ENCODE measurements at regions not wholly inside any gene's neighbourhood (a gene's known extent, or its start where the extent isn't known, plus 50 kb on each side); places are given as distances from the start of the nearest gene placed in this dataset.
A peak's percentile ranks its signal among the peaks of the same experiment; 100 is the strongest.
"Not testable (repeated sequence)": the region's sequence is repeated elsewhere in the genome, so short reads cannot be mapped to it uniquely, and the experiment has no call there.

DNA sequence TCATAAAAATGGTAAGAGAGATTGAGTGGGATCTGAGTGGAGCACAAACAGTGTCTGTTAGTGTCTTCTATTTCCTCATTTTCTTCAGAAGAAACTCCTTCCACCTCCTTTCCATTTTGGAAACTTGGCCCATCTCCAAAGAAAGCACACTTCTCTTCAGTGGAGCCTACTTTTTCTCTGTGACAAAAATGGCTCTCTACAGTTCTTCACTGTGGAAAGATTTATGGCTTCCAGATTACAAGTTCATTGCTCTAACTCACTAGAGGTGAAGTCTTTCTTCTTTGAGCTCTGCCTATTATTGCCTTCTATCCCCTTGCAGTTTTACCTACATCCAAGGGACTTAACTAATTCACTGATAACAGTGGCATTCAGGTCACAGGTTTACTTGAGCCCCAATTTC is 325.8 kb downstream of the ANTXR2 start:
- no peak for DNase-seq (ENCODE audit: low read depth in 2 of 2)

DNA sequence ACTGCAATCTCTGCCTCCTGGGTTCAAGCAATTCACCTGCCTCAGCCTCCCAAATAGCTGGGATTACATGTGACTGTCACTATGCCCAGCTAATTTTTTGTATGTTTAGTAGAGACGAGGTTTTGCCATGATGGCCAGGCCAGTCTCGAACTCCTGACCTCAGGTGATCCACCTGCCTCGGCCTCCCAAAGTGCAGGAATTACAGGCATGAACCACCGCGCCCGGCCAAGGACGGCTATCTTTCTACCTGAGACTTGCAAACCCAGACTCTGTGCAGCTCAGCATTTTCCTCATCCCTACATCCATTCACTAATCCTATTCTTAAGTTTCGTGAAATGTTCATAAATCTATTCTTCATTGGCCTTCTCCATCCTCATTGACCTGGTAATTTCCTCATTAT is 330.0 kb downstream of the ANTXR2 start:
- no peak for DNase-seq (ENCODE audit: low read depth in 2 of 2)

DNA sequence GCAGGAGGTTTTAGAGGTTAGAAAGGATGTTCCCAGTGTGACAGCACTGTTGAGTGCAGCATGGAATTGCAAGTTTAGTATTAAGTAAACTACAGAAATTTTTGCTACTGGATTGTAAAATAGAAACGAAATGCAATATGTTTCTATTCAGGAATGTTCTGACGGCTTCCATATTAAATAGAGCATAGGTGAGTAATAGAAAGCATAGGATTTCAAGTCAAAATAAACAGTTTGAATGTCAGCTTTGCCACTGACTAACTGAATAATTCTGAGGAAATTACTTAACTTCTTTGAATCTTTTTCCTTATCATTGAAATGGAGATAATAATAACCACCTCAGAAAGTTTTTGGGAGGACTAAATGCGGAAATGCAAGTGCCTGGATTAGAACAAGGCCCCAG is 331.9 kb upstream of the GK2 start:
- DNase-seq (ENCODE audit: low read depth in 2 of 2): no peak

DNA sequence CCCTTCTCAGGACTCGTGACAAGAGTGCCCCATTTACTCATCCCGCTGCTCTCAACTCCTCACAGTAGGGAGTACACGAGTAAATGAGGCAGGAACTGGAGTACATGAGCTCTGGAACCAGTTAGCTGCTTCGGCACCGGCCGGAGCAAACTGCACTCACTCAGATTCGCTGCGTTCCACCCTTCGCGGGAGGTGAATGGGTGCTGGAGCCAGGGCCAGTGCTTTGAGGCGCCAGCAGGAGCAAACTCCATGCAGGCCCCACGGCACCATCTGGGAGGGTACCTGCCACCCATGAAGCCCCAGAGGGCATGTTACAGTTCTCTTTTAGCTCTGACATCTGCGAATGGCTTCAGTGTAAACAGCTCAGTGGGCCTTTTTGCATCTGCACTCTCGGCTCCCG is 315.5 kb upstream of the GK2 start:
- DNase-seq (ENCODE audit: low read depth in 2 of 2): no peak

DNA sequence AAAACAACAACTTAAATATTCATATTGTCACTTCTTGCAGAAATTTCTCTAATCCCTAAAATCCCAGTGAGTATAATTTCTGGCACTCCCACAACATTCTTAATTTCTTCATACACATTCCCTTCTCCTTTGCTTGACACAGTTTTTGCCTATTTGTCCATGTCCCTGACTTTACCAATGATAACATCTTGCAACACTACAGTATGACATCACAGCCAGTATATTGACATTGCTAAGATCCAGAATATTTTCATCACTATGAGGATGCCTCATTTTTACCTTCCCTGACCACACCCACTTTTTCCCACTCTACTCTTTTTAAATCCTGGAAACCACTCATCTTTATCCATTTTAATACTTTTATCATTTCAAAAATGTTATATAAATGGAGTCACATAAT is 292.3 kb upstream of the GK2 start:
- no peak for DNase-seq (ENCODE audit: low read depth in 2 of 2)

DNA sequence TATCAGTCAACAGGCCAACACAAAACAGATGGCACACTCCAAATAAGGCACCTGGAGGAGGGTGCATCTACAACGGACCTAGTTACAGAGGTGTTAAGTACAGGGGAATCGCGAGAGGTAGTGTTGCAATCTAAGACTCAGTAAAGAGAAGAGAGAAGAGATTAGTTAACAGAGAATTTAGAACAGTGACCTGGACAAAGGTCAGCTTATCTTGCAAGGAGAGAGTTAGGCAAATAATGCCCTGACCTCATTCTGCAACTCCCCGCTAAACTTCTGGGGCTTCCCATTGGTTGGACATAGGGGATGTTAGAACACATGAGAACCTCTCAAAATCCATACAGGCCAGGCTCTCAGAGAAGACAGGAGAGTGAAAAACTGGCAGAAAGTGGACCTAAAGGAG is 289.4 kb upstream of the GK2 start:
- no peak for DNase-seq (ENCODE audit: low read depth in 2 of 2)

DNA sequence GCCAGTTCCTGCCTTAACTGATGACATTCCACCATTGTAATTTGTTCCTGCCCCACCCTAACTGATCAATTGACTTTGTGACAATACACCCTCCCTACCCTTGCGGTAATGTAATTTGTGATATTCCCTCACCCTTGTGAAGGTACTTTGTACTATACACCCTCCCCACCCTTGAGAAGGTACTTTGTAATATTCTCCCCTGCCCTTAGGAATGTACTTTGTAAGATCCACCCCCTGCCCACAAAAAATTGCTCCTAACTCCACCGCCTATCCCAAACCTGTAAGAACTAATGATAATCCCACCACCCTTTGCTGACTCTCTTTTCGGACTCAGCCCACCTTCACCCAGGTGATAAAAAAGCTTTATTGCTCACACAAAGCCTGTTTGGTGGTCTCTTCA is 288.5 kb upstream of the GK2 start:
- DNase-seq (ENCODE audit: low read depth in 2 of 2): not testable (repeated sequence)

DNA sequence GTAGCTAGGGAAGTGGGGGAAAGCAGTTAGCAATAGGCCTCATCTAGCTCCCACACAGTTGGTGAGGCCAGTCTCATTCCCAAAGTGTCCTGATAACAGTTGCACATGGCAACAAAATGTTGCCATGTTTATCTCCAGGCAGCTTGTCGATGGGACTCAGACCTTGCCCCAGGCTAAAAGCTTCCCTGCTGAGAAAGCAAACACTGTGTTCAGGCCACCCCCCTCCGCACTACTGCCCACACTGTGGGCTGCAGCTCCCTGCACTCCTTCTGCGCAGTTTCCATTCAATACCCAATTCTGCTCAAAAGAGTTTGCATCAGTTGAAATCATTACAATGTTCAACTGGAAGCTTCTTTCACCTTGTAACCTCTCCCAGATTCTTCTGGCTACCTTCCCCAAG is 287.8 kb upstream of the GK2 start:
- DNase-seq (ENCODE audit: low read depth in 2 of 2): no peak

DNA sequence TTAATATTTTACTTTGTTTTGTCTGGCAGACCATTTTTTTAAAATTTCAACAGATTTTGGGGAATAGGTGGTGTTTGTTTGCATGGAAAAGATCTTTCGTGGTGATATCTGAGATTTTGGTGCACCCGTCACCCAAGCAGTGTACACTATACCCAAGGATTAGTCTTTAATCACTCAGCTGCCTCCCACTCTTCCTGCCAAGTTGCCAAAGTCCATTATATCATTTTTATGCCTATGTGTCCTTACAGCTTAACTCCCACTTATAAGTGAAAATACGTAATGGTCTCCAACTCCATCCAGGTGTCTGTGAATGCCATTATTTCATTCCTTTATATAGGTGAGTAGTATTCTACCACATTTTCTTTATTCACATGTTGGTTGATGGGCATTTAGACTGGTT is 281.7 kb upstream of the GK2 start:
- DNase-seq (ENCODE audit: low read depth in 2 of 2): no peak

DNA sequence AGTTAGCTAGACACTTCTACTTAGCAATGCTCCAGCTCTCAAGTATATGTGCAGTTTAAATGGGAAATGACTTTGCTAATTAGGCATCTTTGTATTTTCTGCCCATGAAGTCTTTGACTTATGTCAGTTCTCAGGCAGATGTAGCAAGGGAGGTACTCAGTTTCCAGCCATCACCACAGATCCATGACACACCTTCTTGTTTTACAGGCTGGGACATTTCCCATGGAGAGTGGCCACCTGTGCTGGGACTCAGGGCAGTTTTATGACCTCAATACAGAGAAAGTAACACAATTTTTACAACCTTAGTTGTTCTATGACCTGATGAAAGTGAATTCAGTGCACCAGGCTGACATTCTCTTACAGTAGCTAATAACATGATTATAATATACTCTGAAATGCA is 280.7 kb upstream of the GK2 start:
- no peak for DNase-seq (ENCODE audit: low read depth in 2 of 2)

DNA sequence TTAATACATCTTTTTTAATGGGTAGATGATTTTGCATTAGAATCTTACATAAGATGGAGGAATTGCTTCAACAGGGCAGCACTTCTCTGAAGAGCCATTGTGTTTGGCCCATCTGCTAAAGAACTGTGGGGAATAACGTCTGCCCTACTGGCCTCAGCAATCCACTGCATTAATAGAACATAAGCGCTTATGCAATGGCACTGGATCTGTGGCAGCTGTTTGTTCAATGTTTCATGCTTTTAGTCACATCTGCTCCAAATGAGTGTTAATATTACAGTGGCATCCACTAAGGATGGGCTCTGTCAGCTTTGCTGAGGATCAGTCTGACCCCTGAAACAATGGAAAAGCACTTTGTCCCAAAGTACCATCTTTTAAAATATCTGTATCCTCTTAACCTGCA is 279.0 kb upstream of the GK2 start:
- DNase-seq (ENCODE audit: low read depth in 2 of 2): no peak

DNA sequence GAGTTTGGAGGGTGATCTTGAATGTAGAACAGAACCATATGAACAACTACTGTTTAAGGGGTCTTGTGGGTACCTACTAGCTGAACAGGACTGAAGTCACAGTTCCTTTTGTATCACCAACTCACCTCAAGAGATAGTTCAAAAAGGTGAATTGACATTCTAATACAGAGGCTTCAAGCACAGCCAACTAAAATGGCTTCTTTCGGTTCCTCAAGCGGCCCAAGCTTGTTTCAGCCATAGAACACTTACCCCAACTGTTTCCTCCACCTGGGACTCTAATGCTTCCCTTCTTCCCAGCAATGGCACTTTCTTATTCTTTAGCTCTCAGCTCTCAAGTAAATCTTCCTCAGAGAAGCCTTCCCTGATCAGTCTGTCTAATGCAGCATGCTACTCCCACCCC is 277.5 kb upstream of the GK2 start:
- DNase-seq (ENCODE audit: low read depth in 2 of 2): no peak

DNA sequence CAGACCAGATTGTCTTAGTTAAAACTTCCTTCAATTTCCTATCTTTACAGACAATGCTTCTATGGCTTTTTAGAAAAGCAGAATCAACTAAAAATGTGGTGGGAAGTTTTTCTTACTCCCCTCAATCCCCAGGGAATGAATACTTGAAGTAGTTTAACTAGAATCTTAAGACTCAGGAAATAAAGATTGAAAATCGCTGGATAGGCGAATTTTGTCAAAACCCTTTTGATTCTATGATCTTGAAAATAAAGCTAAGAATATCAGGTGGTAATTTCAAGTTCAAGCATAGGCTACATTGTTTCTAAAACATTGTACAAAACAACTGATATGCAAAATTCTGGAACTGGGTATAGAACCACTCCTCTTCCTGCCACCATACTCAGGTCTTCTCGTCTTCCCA is 276.5 kb upstream of the GK2 start:
- DNase-seq (ENCODE audit: low read depth in 2 of 2): no peak

DNA sequence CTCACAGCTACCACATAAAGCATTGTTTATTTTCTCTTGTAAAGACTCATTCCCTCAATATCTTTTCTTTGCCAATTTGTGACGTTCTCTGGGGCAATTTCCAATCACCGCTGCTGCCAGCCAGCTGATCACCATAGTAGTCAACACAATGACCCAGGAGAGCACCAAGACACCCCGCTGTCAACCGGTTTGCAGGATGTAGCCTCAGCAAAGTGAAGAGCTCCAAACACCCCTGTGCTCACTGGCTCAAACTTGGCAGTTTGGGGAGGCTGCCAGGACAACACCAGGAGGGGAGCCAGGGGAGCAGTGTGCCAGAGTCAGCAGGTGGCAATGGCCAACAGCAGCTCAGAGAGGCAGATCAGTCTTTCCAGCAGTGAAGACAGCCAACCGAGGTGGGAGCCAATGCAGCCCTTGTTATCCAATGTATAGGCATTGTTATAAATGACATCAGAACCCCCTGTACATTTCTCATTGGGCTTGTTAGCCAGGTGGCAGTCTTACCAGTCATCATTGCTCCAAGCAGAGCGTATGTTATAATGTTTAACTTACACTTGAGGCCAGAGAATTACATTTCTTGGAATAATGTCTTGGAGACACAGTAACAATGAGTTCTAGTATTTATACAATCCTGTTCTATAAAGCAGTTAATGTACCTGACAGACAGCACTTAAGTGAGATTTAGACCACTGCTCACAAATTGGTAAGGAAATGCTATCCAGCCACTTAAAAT is 274.9 kb upstream of the GK2 start:
- no peak for DNase-seq (ENCODE audit: low read depth in 2 of 2)

DNA sequence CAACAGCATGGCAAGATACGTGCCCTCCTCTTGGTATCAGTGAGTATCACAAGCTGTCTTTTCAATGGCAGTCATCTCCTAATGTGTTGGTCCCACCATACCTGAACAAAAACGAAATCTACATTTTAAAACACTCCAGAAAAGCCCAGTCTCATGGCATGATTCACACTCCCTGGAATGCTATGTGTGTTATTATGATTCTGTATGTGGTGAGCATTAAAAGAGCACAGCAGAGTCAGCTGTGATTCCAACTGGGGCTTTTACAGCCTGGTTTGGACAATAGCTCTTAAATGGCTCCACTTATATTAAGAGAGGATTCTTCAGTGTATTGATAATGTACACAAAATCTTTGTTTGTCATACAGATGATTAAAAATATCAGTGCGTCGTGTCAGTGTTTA is 274.1 kb upstream of the GK2 start:
- no peak for DNase-seq (ENCODE audit: low read depth in 2 of 2)

DNA sequence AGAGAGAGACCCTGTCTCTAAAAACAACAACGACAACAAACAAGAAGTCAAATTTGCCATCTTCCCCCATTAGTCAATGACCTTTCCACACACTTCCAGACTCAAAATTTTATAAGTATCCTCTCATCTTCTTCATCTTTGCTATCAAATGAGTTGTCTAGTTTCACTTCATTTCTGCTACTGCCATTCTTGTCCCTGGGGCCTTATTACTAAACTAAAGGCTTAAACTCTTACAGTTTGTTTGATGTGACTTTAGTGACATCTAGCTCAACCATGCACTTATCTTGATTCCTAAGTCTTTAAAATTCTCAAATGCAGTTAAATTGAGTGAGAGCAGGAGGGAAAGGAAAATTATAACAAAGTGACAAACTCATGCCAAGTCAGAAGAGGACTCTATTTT is 271.8 kb upstream of the GK2 start:
- DNase-seq (ENCODE audit: low read depth in 2 of 2): no peak

DNA sequence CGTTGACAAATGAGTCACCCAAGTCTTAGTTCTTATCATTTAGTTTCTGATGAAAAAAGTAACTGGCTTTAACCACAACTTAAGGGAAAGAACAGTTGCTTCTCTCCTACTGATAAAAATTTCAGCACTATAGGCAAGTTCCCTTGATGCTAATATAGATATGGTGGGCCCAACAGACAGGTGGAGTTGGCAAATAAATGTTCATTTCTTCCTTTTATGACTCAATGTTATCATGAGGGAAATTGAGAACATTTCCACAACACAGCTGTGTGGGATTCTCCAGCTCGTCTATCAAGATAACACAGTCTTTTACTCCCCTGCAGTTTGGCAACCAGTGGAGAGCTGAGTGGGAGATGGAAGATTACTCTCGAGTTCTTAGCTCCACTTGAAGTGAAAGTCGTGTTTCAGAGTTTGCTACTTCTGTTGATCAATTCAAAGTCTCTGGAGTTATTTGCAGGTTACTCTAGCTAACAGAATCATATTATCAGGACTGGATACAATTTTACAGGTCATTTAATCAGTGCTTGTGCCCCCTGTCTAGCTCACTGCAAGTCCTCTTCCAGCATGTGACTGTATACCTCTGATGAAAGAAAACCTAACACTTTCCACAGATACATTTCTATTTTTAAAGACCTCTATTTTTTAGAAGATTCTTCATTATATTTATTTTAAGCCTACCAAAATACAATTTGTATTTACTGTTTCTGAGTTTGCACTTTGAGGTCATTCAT is 270.6 kb upstream of the GK2 start:
- no peak for DNase-seq (ENCODE audit: low read depth in 2 of 2)

DNA sequence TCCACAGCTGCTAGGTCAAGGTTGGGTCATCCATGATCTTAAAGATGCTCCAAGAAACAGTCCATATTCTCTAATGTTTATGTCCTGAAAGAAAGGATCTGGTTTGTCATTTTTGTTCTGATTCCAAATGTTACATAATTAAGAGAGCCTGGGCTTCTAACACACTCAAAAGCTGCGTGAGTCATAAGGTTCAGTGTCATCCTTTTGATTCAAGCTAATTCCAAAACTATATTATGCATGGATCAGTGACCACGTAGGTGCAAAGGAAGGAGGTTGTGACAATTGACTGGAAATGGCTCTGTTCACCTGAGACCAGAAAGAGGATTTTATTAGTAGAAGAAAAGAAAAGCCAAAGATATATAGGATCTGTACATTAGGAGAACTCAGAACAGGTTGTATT is 268.7 kb upstream of the GK2 start:
- DNase-seq (ENCODE audit: low read depth in 2 of 2): no peak

DNA sequence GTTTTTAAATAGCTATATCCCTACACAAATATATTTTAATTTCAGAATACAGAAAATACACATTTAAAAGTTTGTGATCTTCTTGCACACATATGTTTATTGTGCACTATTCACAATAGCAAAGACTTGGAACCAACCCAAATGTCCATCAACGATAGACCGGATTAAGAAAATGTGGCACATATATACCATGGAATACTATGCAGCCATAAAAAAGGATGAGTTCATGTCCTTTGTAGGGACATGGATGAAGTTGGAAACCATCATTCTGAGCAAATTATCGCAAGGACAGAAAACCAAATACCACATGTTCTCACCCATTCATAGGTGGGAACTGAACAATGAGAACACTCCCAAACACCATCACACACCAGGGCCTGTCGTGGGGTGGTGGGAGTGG is 266.9 kb upstream of the GK2 start:
- DNase-seq (ENCODE audit: low read depth in 2 of 2): not testable (repeated sequence)

DNA sequence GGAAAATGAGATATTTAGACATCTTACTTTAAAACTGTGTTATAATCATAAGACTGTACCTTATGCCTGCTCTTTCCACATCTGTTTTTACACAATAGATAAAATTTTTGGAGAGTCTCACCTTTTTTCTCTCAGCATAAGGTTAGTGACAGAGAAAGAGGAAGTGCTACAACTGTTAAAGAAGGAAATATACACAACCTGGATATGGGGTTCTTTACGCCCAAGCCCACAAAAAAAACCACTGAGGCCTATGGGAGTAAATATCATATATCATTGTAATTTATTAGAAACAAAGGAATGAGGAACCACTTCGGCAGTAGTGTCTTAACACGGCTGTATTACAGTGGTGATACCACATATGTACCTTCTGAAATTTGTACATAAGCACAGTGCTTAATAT is 265.9 kb upstream of the GK2 start:
- DNase-seq (ENCODE audit: low read depth in 2 of 2): no peak

DNA sequence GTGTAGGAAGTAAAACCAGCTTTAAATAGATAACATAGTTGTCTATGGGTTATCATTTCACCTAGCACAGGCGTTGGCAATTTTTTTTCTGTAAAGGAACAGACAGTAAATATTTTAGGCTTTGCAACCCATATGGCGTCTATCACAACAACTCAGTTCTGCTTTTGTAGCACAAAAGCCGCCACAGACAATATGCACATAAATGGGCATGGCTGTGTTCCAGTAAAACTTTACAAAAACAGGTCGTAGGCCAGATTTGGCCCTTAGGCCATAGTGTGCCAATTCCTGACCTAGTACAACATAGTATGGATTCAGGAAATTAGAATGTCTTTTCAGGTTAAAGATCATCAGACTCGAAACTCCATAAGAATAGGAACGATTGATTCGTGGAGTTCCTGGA is 265.3 kb upstream of the GK2 start:
- peak; percentile 7 to 15 for DNase-seq (ENCODE audit: low read depth in 2 of 2)

DNA sequence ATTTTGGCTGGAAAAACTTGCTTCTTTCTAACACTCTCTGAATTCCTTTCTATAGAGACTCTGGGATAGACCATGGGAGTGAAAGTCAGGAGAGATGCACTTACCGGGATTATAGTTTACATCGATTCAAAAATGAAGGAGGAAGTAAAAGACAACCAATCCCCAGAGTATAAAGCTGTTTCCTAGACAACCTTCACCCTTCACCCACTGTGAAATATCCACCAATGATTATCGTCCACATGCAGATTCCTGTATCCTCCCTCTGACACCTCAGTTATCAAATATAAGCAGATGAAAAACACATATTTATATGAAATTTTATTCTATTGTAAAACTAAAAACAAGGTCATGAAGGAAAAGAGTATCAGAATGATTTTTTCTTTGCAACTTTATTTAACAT is 258.8 kb upstream of the GK2 start:
- DNase-seq (ENCODE audit: low read depth in 2 of 2): no peak

DNA sequence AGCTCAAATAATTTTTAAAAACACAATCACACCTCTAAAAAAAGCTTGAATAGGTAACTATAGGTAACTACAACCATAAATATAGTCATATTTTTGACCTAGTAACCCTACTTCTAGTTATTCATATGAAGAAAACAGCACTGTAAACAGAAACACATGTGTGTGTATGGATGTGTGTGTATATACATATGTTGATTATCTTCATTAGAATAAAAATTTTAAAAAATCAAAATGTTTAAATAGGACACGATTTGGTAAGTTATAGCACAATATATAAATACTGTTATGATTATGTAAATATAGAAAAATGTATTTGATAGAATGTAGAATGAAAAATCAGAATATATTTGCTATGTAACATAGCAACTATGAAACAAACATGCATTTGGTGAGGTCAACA is 258.1 kb upstream of the GK2 start:
- DNase-seq (ENCODE audit: low read depth in 2 of 2): no peak

DNA sequence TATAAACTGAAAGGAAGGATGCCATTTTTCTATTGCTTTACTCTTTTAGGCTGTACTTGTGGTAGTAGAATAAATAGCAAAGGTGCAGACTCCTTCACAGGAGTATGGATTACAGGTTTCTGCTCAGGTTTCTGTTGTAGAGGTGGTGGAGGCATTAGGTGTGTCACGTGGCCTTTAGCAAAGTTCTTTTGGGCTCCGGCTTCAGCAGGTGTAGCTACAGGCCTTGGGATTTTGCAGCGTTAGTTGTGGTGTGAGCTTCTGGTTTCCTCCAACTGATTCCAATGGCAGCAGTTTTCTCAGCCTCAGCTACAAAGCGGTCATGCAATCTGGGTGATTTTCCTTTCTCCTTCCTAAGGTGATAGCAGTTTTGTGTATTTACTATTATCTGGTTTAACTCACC is 255.8 kb upstream of the GK2 start:
- no peak for DNase-seq (ENCODE audit: low read depth in 2 of 2)

Data from dermis microvascular lymphatic vessel endothelial cell (primary cell).